ENCODE measurements at regions not wholly inside any gene's neighbourhood (a gene's known extent, or its start where the extent isn't known, plus 50 kb on each side); places are given as distances from the start of the nearest gene placed in this dataset.
A peak's percentile ranks its signal among the peaks of the same experiment; 100 is the strongest.

GRCh38 chr21:27292229-27292628 is 325.3 kb upstream of the ADAMTS5 start:
- DNase-seq = no peak

GRCh38 chr21:27291006-27291405 is 324.1 kb upstream of the ADAMTS5 start:
- DNase-seq = no peak

- no peak for DNase-seq
Observed at GRCh38 chr21:27290028-27290427, 323.1 kb upstream of the ADAMTS5 start.

- no peak for DNase-seq
Observed at GRCh38 chr21:27286760-27287159, 319.9 kb upstream of the ADAMTS5 start.

GRCh38 chr21:27277110-27277509 is 310.2 kb upstream of the ADAMTS5 start:
- no peak for DNase-seq

DNA sequence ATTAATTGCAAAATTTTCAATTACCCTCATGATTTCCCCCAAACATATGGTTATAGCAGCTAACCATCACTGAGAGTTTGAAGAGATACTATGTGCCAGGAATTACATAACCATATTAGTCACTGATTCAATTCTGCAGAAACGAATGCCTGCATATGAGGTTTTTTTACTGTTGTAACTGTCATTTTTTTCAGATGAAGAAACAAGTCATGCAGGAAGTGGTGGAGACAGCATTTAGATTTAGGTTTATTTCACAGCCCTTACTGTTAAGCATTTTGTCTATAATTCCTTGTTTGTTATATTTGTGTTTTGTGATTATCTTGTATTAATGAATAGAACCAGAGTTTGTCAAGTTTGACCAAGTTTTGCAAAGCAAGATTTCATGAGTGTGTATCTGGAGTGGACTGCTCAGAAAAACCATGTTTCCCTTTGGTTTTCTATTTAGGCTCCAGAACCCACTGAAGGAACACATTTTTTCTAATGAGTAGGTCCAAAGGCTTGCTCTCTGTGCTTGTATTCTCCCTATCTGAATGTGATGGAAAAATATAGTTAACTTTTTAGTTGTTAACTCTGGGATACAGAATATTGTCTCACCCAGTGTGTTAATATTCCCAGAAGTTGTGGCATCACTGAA is 308.5 kb upstream of the ADAMTS5 start:
- DNase-seq = peak; percentile 46

DNA sequence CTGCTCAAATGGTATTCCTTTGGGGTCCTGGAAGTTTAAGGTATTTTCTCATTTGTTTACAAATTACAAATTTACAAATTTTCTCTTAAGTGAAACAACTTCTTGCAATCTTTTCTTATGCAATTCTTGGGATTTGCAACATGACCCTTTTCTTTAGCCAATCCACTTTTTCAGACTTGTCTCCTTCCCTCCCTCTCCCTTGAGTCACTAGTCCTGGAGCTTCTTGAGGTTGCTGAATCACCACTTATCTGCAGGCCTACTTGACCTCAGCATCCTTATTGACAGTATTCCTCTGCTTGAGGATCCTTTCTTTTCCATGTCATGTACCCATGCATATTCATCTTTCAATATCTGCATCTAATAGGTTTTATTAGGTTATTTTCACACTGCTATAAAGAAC is 302.8 kb upstream of the ADAMTS5 start:
- DNase-seq = no peak

DNA sequence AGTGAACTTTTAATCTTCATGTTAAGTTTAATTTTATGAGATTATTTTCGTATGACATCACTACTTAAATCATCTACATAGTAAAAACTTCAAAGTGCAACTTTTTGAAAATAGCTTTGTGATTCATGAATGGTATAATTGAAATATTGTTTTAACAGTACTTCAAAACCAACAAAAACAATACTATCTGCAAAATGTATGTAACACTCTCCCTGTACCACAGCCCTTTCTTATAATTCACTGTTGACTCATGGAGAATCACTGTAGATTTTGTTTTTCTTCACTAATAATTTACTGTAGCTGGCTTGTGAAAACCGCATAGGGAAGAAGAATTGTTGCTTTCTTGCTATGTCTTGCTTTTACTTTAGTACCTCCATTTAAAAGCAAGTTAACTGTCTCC is 301.4 kb upstream of the ADAMTS5 start:
- no peak for DNase-seq

- peak; percentile 76 for DNase-seq
Observed at GRCh38 chr21:27265949-27266348, 299.1 kb upstream of the ADAMTS5 start.

DNA sequence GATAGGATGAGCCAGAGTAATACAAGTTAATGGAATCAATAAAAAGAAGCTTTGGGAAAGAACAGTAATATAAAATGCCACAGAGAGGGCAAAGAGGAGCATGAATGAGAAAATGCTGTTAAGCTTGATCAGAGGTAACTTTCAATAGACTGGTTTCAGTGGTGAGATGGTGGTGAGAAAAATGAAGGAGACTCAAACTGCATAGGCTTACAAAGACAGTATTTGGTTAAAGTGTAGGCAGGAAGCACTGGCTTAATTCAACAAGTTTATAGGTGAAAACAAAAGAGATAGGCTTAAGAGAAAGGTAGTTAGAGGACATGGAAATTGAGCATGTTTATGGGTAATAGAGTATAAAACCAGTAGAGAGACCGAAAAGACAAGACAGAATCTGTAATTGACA is 298.6 kb upstream of the ADAMTS5 start:
- DNase-seq = no peak

GRCh38 chr21:27261676-27262075 is 294.8 kb upstream of the ADAMTS5 start:
- no peak for DNase-seq

- no peak for DNase-seq
Observed at GRCh38 chr21:27260728-27261127, 293.8 kb upstream of the ADAMTS5 start.

GRCh38 chr21:27258742-27259448 is 292.0 kb upstream of the ADAMTS5 start:
- DNase-seq = peak; percentile 66

DNA sequence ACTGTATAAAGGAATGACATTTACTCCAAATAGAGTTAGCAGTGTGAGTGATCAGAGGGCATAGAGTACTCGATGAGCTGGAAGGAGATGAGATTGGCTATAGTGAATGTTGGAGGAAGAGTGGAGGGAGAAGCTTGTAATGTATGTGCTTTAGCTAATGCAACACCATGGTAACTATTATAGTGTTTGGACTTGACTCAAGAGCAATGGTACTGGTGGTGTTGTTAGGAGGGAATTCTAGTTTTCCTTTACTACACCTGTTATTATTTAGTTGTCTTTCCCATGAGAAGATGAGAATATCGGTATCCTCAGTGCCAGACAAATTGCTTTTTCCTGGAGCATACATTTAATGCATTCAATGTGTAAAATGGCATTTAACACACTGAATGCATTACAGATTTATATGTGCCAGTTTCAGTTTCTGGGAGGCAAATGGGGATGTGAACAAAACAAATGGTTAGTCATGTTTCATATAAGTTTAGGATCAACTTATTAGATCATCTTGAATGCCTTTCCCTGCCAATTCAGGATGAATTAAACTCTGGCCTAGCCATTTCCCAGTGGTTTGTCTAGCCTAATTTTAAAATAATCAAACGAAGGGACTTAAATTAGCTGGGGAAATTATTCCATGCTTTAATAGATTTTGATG is 291.1 kb upstream of the ADAMTS5 start:
- peak; percentile 79 for DNase-seq

GRCh38 chr21:27257226-27257625 is 290.3 kb upstream of the ADAMTS5 start:
- no peak for DNase-seq

- DNase-seq = no peak
Observed at GRCh38 chr21:27251752-27252151, 284.9 kb upstream of the ADAMTS5 start.

DNA sequence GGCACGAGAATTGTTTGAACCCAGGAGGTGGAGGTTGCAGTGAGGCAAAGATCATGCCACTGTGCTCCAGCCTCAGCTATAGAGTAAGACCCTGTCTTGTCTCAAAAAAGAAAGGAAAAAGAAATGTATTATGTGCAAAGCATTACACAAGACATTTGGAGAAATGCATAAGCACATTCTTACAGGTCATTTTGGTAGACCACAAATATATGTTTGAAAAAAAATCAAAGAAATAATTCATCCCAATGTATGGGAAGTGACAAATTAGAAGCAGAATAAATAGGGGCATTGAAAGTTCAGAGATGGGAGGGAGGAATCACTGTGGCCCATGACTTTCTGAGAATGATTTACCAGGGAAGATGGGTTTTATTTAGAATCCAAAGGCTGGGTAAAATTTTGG is 283.5 kb upstream of the ADAMTS5 start:
- no peak for DNase-seq

- DNase-seq = no peak
Observed at GRCh38 chr21:27248814-27249213, 281.9 kb upstream of the ADAMTS5 start.

- DNase-seq = no peak
Observed at GRCh38 chr21:27246741-27247140, 279.9 kb upstream of the ADAMTS5 start.

DNA sequence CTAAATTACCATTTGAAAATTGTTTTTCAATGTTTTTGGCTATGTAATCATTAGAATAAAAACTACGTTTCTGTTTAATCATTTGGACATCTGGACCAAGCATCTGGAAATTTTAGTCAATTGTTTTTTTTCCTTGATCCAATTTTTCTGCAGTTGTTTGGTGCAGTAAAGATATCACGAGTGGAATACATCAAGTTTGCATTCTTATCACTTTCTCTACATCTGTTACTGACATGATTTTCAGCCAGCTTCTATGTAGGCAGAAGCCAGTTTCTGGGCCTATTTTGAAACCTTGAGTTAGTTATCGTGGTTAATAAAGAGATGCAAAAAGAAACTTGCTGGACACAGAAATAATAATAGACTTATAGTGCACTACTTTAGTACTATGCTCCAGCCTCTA is 277.9 kb upstream of the ADAMTS5 start:
- DNase-seq = peak; percentile 43

GRCh38 chr21:27244352-27244751 is 277.5 kb upstream of the ADAMTS5 start:
- DNase-seq = no peak

GRCh38 chr21:27240839-27241238 is 274.0 kb upstream of the ADAMTS5 start:
- DNase-seq = peak; percentile 86

DNA sequence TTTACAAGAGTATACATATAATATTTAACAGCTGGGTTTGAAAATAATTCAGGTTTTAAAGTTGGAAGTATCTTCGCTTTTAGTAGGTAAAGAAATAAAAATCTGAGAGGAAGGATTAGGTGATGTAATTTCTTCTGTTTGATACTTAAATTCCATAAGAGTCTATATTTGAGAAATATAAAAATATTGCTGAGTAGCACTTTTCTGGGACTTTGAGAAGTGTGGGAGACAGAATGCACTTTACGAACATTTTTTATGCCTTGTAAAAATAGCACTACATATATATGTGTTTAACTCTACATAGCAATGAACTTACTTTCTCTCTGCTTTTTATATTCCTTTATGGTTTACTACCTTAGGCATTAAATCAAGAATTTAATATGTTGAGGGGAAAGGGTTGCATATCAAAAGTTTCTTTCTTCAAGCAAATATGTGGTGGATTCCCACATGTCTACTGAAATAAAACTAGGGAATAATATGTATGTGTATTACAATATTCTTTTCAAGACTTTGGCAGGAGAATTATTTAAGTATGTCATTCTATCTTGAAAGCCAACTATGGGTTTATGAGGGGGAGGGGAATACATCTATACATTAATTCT is 266.7 kb upstream of the ADAMTS5 start:
- DNase-seq = peak; percentile 40
